HUES64 (cell line): ENCODE measurements at regions not wholly inside any gene's neighbourhood (a gene's known extent, or its start where the extent isn't known, plus 50 kb on each side); places are given as distances from the start of the nearest gene placed in this dataset.

Experiments
- H3K27ac ChIP-seq: 2 replicates; pipeline ENCODE4 v1.7.0; 2013; ENCODE audit warnings: low read depth, low read length, inconsistent platforms
- H3K27me3 ChIP-seq: 2 replicates; pipeline ENCODE4 v1.6.1; 2013; ENCODE audit warnings: mild to moderate bottlenecking, low read length; ENCODE audit not compliant: insufficient read depth
- H3K36me3 ChIP-seq: 2 replicates; pipeline ENCODE4 v1.6.1; 2013; ENCODE audit warnings: mild to moderate bottlenecking, low read length; ENCODE audit not compliant: insufficient read depth
- H3K4me1 ChIP-seq: 2 replicates; pipeline ENCODE4 v1.6.1; 2013; ENCODE audit warnings: mild to moderate bottlenecking, low read length, moderate library complexity; ENCODE audit not compliant: insufficient read depth
- H3K4me3 ChIP-seq: 2 replicates; pipeline ENCODE4 v1.5.1; 2013; ENCODE audit warnings: mild to moderate bottlenecking, low read length, moderate library complexity
- H3K9ac ChIP-seq: 2 replicates; pipeline ENCODE4 v1.6.1; 2013; ENCODE audit warnings: mild to moderate bottlenecking, low read depth, low read length
- H3K9me3 ChIP-seq: 2 replicates; pipeline ENCODE4 v1.6.1; 2013; ENCODE audit warnings: low read depth, low read length; ENCODE audit not compliant: insufficient read depth
- WGBS: fragments of 150-250, 120-280 bp; methylation state at CpG from one replicate; pipeline ENCODE4 v1.1.7; 2013; ENCODE audit warnings: missing lambda C conversion rate; 5-methylcytosine and 5-hydroxymethylcytosine counted together

DNA sequence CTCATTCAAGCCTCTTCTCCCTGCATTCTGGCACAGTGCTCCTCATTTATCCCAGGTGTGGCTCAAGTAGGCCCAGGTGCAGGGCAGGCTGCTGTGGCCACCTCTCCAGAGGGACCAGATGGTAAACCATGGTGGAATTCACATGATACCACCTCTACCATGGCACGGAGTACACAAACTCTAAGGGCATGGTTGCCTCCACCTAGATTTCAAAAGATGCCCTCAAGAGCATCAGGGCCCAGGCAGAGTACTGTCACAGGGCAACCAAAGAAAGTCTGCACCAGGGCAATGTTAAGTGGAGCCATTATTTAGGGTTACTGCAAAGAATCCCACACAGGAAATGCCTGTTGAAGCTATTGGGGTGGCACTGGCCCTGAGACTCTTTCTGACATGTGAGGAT, 647.1 kb upstream of the MIR17HG start:
- no peaks in the 10 kb centered on the region for H3K4me1 ChIP-seq
- WGBS = 96% methylated on average over 1 of the region's 1 CpG
- H3K9ac ChIP-seq = no peak overlapping the region
- no peak overlapping the region for H3K4me3 ChIP-seq
- H3K27ac ChIP-seq = no peak overlapping the region
- no peaks in the 10 kb centered on the region for H3K27me3 ChIP-seq
- H3K36me3 ChIP-seq = no peaks in the 10 kb centered on the region
- H3K9me3 ChIP-seq = no peaks in the 10 kb centered on the region

GRCh38 chr13:90701264-90701663, 646.2 kb upstream of the MIR17HG start:
- Histone ChIP-seq H3K4me3 (no peak overlapping the region), H3K4me1 (no peaks in the 10 kb centered on the region), H3K9me3 (no peaks in the 10 kb centered on the region), H3K9ac (no peak overlapping the region), H3K36me3 (no peaks in the 10 kb centered on the region), H3K27ac (no peak overlapping the region), H3K27me3 (no peaks in the 10 kb centered on the region)
- 98% methylated on average over 2 of the region's 2 CpGs for WGBS

GRCh38 chr13:90702050-90702449, 645.4 kb upstream of the MIR17HG start:
- H3K4me3 ChIP-seq = no peak overlapping the region
- no peak overlapping the region for H3K27ac ChIP-seq
- H3K36me3 ChIP-seq = no peaks in the 10 kb centered on the region
- WGBS = 93% methylated on average over 5 of the region's 5 CpGs
- H3K27me3 ChIP-seq = no peaks in the 10 kb centered on the region
- no peaks in the 10 kb centered on the region for H3K4me1 ChIP-seq
- no peak overlapping the region for H3K9ac ChIP-seq
- no peaks in the 10 kb centered on the region for H3K9me3 ChIP-seq

GRCh38 chr13:90706631-90707030, 640.9 kb upstream of the MIR17HG start:
- Histone ChIP-seq H3K4me1 (no peaks in the 10 kb centered on the region), H3K27me3 (no peaks in the 10 kb centered on the region), H3K9me3 (no peaks in the 10 kb centered on the region), H3K27ac (no peak overlapping the region), H3K9ac (no peak overlapping the region), H3K4me3 (no peak overlapping the region), H3K36me3 (no peaks in the 10 kb centered on the region)
- 90% methylated on average over 4 of the region's 4 CpGs for WGBS

DNA sequence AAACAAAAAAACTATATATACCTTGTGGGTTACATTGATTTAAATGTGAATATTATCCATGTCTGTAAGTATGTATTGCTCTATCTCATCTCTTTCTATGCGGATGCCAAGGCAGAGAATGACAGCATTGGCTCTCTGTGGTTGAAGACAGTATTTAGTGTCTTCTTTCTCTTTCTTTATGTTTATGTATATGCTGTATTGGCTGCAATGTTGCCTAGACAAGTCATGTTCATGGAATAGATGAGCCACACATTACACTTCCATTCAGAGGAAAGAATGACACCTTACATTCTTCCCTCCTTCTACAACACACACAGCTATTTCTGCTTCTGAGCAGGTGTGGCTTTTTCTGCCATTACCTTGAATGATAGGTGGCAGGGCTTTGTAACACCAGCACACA, 639.4 kb upstream of the MIR17HG start:
- Histone ChIP-seq H3K4me1 (no peaks in the 10 kb centered on the region), H3K9me3 (no peaks in the 10 kb centered on the region), H3K36me3 (no peaks in the 10 kb centered on the region), H3K4me3 (no peak overlapping the region), H3K9ac (no peak overlapping the region), H3K27ac (no peak overlapping the region), H3K27me3 (no peaks in the 10 kb centered on the region)
- WGBS = 100% methylated on average over 1 of the region's 1 CpG

DNA sequence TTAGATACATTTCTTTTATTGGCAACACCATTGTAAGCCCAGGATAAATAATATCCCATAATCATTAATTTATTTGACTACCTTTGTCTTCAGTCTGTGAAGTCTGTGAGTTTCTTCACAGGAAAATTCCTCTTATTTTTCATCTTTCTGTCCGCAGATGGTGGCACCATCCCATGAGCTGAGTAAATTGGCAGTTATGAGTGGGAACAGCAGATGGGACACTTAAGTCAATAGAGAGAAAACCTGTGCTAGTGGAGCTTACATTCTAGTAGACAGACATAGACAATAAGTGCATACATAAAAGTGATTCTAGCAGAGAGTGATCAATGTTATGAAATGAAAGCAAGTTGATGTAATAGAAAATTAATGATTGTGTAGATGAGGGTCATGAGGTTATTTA, 638.2 kb upstream of the MIR17HG start:
- Histone ChIP-seq H3K36me3 (no peaks in the 10 kb centered on the region), H3K9me3 (no peaks in the 10 kb centered on the region), H3K4me3 (no peak overlapping the region), H3K9ac (no peak overlapping the region), H3K27me3 (no peaks in the 10 kb centered on the region), H3K4me1 (no peaks in the 10 kb centered on the region), H3K27ac (no peak overlapping the region)
- 100% methylated on average over 1 of the region's 1 CpG for WGBS

DNA sequence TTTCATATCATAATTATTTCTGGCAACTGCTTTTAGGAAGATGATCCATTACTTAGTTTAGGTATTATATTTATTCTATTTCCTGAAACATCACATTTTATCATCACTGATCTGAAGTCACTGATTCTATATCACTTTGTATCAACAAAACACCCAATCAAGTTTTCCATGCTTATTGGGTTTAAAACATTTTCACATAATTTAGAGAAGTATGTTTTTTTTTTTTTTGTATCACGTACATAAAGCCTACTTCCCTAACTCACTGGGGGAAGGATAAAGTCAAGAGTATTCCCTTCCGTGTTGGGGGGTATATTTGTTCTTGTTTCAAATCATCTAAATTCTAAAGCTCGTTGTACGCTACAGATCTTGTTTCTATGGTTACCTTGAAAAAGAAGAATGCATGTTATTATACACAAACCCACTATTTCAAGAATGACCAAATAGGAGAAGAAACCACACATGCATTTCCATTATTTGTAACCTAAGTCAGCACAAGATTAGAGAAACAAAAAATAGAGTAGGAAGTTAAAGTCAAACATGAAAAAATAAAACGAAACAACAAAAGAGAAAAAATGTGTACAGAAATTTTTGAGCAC, 637.2 kb upstream of the MIR17HG start:
- no peaks in the 10 kb centered on the region for H3K36me3 ChIP-seq
- no peak overlapping the region for H3K27ac ChIP-seq
- no peak overlapping the region for H3K4me3 ChIP-seq
- H3K27me3 ChIP-seq = no peaks in the 10 kb centered on the region
- H3K9me3 ChIP-seq = no peaks in the 10 kb centered on the region
- no CpG with 5 or more reads among the region's 5 CpGs for WGBS
- no peaks in the 10 kb centered on the region for H3K4me1 ChIP-seq
- H3K9ac ChIP-seq = no peak overlapping the region

GRCh38 chr13:90713441-90714133, 633.9 kb upstream of the MIR17HG start:
- WGBS = 98% methylated on average over 3 of the region's 4 CpGs
- H3K4me1 ChIP-seq = peaks cover 16% of the 10 kb centered on the region
- H3K27me3 ChIP-seq = no peaks in the 10 kb centered on the region
- no peak overlapping the region for H3K4me3 ChIP-seq
- H3K36me3 ChIP-seq = no peaks in the 10 kb centered on the region
- no peak overlapping the region for H3K9ac ChIP-seq
- no peaks in the 10 kb centered on the region for H3K9me3 ChIP-seq
- no peak overlapping the region for H3K27ac ChIP-seq

- no peaks in the 10 kb centered on the region for H3K9me3 ChIP-seq
- H3K4me1 ChIP-seq = peaks cover 16% of the 10 kb centered on the region
- no peak overlapping the region for H3K9ac ChIP-seq
- no peaks in the 10 kb centered on the region for H3K36me3 ChIP-seq
- no peak overlapping the region for H3K4me3 ChIP-seq
- no peak overlapping the region for H3K27ac ChIP-seq
- WGBS = 83% methylated on average over 1 of the region's 1 CpG
- no peaks in the 10 kb centered on the region for H3K27me3 ChIP-seq
Observed at GRCh38 chr13:90715485-90715884, 632.0 kb upstream of the MIR17HG start.

DNA sequence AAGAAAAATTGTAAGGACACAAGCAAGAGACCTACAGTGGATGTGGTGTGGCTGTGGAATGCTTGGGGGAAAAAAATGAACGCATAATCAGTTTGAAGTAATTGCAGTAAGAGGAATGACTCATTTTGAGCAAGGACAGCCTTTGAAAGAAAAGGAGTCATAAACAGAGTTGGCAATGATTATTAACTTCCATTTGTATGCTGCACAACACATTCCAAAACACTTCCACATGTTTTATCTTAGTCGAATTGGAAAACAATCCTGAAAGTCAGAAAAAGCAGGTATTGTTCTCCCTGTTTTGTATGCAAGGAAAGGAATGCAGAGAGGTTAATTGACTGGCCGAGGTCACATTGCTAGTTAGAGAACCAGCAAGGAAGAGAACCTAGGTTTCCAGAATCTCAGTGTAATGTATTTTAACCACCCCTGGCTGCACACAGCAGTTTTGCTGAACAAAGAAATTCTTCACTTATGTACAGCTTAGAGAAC, 630.0 kb upstream of the MIR17HG start:
- Histone ChIP-seq H3K36me3 (no peaks in the 10 kb centered on the region), H3K9ac (no peak overlapping the region), H3K27ac (no peak overlapping the region; the same call in 1 of the 2 replicates), H3K27me3 (no peaks in the 10 kb centered on the region), H3K4me1 (peaks cover 16% of the 10 kb centered on the region), H3K9me3 (no peaks in the 10 kb centered on the region), H3K4me3 (no peak overlapping the region)
- WGBS = 58% methylated on average over 3 of the region's 3 CpGs

DNA sequence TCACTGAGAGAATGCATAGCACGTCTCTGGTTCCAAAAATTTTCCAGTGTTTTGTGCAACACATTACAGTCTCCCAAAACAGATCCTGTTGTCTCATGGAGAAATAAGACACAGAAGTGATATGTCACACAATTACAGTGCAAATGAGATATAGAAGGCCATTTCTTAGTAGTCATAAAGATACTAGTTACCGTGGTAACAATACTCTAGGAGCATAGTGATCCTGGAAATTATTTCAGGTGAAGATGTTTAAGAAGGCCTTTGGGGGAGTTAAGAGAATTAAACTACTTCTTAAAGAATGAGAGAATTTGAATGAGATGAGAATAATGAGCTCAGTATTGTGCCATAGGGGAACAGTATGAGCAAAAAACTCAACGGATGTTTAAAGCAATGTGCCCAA, 628.0 kb upstream of the MIR17HG start:
- no peaks in the 10 kb centered on the region for H3K9me3 ChIP-seq
- no peak overlapping the region for H3K27ac ChIP-seq
- H3K36me3 ChIP-seq = no peaks in the 10 kb centered on the region
- no peaks in the 10 kb centered on the region for H3K27me3 ChIP-seq
- H3K4me1 ChIP-seq = peaks cover 16% of the 10 kb centered on the region
- H3K4me3 ChIP-seq = no peak overlapping the region
- no peak overlapping the region for H3K9ac ChIP-seq
- WGBS = 96% methylated on average over 3 of the region's 3 CpGs
